Activated CD4-positive, CD25-positive, alpha-beta regulatory T cell (primary cell): ENCODE measurements at regions not wholly inside any gene's neighbourhood (a gene's known extent, or its start where the extent isn't known, plus 50 kb on each side); places are given as distances from the start of the nearest gene placed in this dataset.
A peak's percentile ranks its signal among the peaks of the same experiment; 100 is the strongest.

Experiments used
- DNase-seq, 4 experiments: peaks; one replicate each; lab custom pipeline; 2025; lab: John Stamatoyannopoulos, UW

GRCh38 chr2:8582651-8583399, 99.0 kb upstream of the ID2 start:
- DNase-seq: no peak

GRCh38 chr2:8583400-8584173, 98.3 kb upstream of the ID2 start:
- peak; percentile 19 to 39 (median 34) for DNase-seq

DNA sequence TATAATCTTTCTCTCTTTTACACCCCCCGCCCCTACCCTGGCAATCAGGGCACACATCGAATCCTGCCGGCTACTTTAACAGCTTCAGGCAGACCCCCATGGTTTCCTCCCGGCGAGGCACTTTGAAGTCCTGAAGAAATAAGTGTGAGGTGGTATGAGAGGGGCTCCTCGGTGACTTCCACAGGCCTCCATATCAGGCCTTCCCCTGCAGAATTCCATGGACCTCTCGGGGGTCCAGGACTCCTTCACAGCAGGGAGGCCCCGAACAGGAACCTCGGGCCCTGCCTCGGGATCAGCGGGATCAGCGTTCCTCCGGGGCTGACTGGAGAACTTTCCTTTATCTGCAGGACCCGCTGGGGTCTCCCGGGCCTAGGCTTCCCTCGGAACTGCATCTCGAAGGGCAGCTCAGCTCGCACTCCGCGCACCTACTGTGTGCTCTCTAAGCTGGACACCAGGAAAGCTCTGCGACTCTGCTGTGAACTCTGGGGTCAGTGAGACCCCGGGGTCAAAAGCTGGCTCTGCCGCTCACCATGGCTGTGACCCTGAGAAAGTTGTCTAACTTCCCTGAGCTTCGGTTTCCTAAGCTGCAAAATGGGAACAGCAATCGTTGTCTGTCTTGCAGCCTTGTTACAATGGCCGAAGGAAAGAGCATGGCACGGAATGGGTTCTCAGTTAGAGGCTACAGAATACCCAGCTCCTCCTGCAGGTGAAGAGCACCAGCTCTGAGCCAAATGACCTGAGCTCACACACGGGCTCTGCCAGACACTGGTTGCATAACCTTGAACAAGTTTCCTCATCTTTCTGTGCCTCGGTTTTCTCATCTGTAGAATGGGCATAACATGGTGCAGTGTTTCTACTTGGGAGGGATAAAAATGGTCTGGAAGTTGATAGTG, 97.4 kb upstream of the ID2 start:
- DNase-seq: no peak

DNA sequence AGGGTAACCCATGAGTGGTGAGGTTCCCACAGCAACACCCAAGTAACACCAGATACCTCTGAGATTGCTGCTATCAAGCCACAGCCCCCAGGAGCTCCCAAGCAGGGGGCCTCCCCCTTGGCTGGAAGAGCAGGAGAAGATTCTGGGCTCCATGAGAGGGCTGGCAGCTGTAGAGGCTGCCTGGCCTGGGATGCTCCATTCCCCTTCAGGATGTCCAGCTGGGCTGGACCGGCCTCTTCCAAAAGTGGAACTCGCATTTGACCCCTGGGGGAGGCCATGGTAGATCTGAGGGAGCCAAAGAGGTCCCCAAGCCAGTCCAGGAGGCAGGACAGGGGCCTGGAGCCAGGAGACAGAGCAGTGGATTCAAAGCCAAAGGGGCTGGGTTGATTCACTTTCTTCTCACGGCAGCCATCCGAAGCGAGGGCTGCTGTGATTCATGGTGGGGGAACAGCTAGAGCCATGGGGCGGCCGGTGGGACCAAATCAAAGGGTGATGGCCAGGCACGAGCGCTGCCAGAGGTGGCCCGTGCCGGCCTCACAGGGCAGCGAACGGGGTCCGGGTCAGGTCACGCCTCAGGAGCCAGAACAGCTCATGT, 95.3 kb upstream of the ID2 start:
- DNase-seq: no peak

DNA sequence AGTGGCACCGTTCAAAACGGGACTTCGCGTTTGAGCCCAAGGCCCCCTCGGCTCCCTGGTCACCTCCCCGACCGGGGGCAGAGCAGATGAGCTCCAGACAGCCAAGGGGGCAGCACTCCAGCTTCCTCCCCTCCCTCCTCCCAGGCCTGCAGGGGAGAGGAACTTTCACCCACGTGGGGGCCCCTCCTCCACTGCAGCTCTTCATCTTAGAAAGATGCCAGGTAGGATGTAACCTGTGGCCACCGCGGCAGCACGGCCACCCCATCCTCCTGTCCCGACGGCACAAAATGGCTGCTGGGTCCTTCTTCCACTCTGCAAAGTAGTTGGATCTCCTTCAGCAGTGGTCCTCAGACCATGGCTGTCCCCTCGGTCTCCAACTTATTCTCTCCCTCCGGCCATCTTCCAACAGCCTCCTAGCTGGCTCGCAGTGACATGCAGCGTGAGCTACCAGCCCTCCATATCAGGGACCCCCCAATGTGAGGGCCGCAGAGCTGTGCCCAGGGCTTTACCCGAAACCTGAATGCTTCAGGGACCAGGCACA, 94.5 kb upstream of the ID2 start:
- no peak for DNase-seq

GRCh38 chr2:8587920-8588830, 93.7 kb upstream of the ID2 start:
- DNase-seq: no peak

DNA sequence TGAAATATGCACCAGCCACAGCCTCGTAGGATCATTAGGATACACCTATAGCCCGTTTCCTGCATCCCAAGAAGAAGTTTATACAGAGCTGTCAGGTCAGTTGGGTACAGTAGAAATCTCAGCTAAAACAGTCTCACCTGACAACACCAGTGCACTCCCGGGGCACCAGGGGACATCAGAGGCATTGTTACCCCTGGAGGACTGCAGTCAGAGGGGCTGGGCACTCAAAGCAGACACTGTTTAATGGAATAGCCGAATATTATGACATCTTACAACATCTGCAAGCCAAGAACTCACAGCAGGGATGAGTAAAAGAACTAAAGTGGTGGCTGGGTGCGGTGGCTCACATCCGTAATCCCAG, 93.0 kb upstream of the ID2 start:
- DNase-seq: no peak

GRCh38 chr2:8589721-8590120, 92.1 kb upstream of the ID2 start:
- DNase-seq: no peak

- DNase-seq: no peak
Measured at GRCh38 chr2:8590938-8591337, 90.9 kb upstream of the ID2 start.

- DNase-seq: no peak
Measured at GRCh38 chr2:8592736-8593135, 89.1 kb upstream of the ID2 start.

DNA sequence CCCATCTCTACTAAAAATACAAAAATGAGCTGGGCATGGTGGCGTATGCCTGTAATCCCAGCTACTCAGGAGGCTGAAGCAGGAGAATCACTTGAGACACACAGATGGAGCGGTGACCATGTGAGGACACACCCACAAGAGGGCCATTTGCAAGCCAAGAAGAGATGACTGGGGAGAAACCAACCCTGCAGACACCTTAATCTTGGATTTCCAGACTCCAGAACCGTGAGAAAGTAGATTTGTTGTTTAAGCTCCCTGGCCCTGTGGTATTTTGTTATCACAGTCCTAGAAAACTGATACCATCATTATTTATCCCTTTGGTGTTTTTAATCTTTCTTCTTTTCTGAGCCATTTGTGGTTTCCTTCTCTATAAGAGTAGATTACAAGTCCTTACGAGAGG, 88.6 kb upstream of the ID2 start:
- no peak for DNase-seq

GRCh38 chr2:8594731-8595427, 87.0 kb upstream of the ID2 start:
- DNase-seq: no peak

DNA sequence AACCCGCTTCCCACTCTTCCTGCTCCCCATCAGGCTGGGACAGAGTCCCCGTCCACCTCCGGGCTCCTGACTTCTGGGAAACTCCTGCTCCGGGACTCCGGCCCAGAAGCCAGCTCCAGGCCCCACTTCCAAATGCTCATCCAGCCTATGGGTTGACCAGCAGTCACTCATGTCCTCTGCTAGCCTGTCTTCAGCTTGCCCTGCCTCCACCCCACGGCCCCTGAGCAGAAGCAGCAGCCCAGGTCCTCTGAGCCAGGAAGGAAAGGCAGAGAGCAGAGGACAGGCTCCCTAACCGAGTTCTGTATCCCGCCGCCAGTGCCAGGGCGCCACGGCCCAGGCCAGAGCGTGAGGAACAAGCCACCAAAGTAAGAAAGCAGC, 86.4 kb upstream of the ID2 start:
- DNase-seq: no peak

DNA sequence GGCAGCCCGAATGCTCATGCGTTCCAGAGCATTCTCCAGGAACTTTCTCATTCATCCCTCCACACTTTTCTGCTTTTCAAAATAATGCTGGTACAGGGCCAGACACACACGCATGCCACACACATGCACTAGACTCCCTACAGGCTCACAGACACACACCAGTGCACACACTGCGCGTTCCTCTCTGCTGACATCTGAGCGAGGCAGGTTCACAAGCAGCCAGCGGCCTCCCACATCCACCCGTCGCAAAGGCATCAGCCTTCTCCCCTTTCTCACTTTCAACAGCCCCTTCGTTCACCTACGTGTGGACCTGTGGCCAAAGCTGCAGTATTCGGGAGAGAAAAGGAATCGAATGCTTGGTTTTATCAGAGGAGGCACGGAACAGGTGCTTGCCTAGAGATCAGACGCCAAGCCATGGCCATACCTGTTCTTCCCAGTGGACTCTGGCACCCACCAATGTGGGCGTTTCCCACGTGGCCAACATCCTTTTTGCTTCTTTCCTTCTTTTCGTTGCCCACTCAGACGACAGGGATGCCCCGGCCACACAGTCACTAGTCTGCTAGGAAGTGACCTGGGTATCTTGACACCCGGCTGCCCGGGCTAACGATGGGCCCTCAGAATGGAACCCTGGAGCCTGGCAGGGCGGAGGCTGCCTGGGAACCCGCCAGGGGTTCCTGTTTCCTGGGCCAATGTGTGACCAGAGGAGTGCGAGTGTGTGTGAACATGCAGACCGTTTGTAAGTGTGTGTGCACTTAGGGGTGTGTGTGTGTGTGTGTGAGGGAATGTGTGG, 85.8 kb upstream of the ID2 start:
- no peak for DNase-seq

GRCh38 chr2:8597094-8597493, 84.8 kb upstream of the ID2 start:
- DNase-seq: no peak

GRCh38 chr2:8597559-8598225, 84.2 kb upstream of the ID2 start:
- no peak for DNase-seq

DNA sequence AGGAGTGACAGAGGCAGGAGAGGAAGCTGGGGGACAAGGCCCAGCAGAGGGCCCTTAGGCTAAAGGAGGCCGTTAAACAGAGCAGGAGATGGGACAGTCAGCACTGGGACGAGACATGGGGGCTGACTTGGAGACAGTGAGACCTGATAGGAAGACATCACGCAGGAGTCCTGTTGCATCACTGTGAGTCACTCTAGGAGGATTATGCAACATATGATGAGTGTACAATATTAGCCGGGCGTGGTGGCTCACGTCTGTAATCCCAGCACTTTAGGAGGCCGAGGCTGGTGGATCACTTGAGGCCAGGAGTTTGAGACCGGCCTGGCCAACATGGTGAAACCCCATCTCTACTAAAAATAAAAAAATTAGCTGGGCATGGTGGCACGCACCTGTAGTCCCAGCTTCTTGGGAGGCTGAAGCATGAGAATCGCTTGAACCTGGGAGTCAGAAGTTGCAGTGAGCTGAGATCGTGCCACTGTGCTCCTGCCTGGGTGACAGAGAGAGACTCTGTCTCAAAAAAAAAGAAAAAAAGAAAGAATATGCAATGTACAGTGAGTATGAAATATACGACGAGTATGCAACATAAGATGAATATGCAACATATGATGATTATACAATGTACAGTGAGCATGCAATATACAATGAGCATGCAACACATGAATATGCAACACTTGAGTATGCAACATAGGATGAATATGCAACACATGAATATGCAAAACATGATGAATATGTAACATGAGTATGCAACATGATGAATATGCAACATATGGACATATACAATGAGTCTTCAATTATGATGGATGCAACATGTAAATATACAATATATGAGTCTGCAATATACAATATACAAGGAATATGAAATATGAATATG, 83.3 kb upstream of the ID2 start:
- no peak for DNase-seq
